Sigmoid colon (tissue), 6 donors: ENCODE measurements at regions not wholly inside any gene's neighbourhood (a gene's known extent, or its start where the extent isn't known, plus 50 kb on each side); places are given as distances from the start of the nearest gene placed in this dataset.
A peak's percentile ranks its signal among the peaks of the same experiment; 100 is the strongest.

Experiments used
- DNase-seq: peaks from one replicate; pipeline ENCODE4 v3.0.0-alpha.2; 2019
- H3K27ac ChIP-seq, 4 donors: fragments of 200-600 bp; sonication (generic); one replicate each; pipeline ENCODE4 v1.5.1; 2016 to 2019; ENCODE audit warnings: mild to moderate bottlenecking in 1 of 4
- H3K27me3 ChIP-seq, 3 donors: fragments of 200-600 bp; sonication (generic); one replicate each; pipeline ENCODE4 v1.5.1; 2019; ENCODE audit warnings: mild to moderate bottlenecking in 1 of 3
- H3K36me3 ChIP-seq, 4 donors: fragments of 200-600 bp; sonication (generic); one replicate each; pipeline ENCODE4 v1.5.1; 2016 to 2019
- H3K4me1 ChIP-seq, 4 donors: fragments of 200-600 bp; sonication (generic); one replicate each; pipeline ENCODE4 v1.5.1; 2017 to 2019
- H3K4me3 ChIP-seq, 4 donors: fragments of 200-600 bp; sonication (generic); one replicate each; pipeline ENCODE4 v1.5.1; 2017 to 2019; ENCODE audit warnings: mild to moderate bottlenecking in 2 of 4, moderate library complexity in 1 of 4
- H3K9me3 ChIP-seq, 4 donors: fragments of 200-600 bp in 3 of 4; sonication (generic) in 3 of 4; one replicate each; pipeline versions ENCODE4 v1.5.1 to v1.6.1; 2013 to 2019
- EP300 ChIP-seq, 4 donors: sonication (generic); formaldehyde crosslinking; IDR thresholded peaks; one replicate each; pipeline ENCODE4 v1.6.1; 2017; ENCODE audit warnings: antibody characterized with exemption in 4 of 4
- POLR2A ChIP-seq, 2 donors: fragments of 450-650 bp; IDR thresholded peaks; one replicate each; pipeline ENCODE4 v1.6.1; 2016; ENCODE audit warnings: antibody characterized with exemption in 2 of 2, mild to moderate bottlenecking in 2 of 2, moderate library complexity in 2 of 2
- POLR2AphosphoS5 ChIP-seq, 4 donors: sonication (generic); formaldehyde crosslinking; IDR thresholded peaks; one replicate each; pipeline ENCODE4 v1.6.1; 2017; ENCODE audit warnings: antibody characterized with exemption in 4 of 4
- WGBS, 2 donors: extraction: QIAGEN DNeasy Blood & Tissue Kit; methylation state at CpG; one replicate each; pipeline ENCODE4 v1.1.7; 2013; 5-methylcytosine and 5-hydroxymethylcytosine counted together
- intact Hi-C: fragments of 100-400 bp; cut with DNase I; formaldehyde crosslinking; loops from one replicate; pipeline ENCODE4 v1.15.1; 2023
- TF ChIP-seq, protein P1 (sequence below), 4 experiments: fragments of 450-650 bp in 3 of 4; fragments of 200-600 bp in 1 of 4; IDR thresholded peaks; one replicate each; pipeline ENCODE4 v1.5.1; 2016 to 2019; ENCODE audit warnings: antibody characterized with exemption in 4 of 4, mild to moderate bottlenecking in 3 of 4, moderate library complexity in 2 of 4
- donor health status: healthy with polysubstance abuse.
- donor health status: healthy.

DNA sequence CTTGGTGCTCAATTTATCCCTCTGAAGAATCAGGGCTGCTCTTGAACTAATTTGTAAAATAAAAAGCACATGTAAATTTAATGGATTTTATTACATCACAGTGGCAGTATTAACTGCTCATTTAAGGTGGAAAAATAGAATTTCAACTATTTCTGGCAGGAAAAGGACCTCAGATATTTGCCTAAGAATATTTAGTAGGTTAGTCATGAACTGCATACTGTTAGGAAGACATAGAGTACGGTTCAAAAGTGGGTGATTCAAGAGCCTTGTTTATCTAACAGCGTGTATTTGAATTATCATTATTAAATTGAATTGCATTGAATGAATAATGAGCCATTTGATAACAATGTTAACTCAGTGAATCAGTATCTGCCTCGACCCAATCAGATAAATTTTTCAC is 248.8 kb upstream of the PBX1 start:
- 69 to 75% methylated on average over 3 of the region's 3 CpGs for WGBS, 2 donors
- Histone ChIP-seq H3K27me3 (no peaks in the 10 kb centered on the region), H3K36me3 (no peaks in the 10 kb centered on the region), H3K9me3 (no peaks in the 10 kb centered on the region), H3K4me3 (no peak overlapping the region), H3K27ac (no peak overlapping the region), H3K4me1 (peaks cover 0 to 15% (median 0%) of the 10 kb centered on the region in 4 donors)
- intact Hi-C loops, result no loop called here
- DNase-seq, result no peak
- TF ChIP-seq POLR2A (IDR thresholded peaks at IDR 0.05), result no peak

GRCh38 chr1:164311377-164311776 is 247.6 kb upstream of the PBX1 start:
- WGBS, 2 donors, result 64 to 70% methylated on average over 5 of the region's 5 CpGs
- H3K27me3 ChIP-seq, result no peaks in the 10 kb centered on the region
- peaks cover 0 to 15% (median 0%) of the 10 kb centered on the region in 4 donors for H3K4me1 ChIP-seq
- no peaks in the 10 kb centered on the region for H3K36me3 ChIP-seq
- H3K9me3 ChIP-seq, result no peaks in the 10 kb centered on the region
- TF ChIP-seq POLR2A (IDR thresholded peaks at IDR 0.05) (no peak), POLR2AphosphoS5 (IDR thresholded peaks at IDR 0.05) (no peak), EP300 (IDR thresholded peaks at IDR 0.05) (no peak)
- TF ChIP-seq, protein P1, sequence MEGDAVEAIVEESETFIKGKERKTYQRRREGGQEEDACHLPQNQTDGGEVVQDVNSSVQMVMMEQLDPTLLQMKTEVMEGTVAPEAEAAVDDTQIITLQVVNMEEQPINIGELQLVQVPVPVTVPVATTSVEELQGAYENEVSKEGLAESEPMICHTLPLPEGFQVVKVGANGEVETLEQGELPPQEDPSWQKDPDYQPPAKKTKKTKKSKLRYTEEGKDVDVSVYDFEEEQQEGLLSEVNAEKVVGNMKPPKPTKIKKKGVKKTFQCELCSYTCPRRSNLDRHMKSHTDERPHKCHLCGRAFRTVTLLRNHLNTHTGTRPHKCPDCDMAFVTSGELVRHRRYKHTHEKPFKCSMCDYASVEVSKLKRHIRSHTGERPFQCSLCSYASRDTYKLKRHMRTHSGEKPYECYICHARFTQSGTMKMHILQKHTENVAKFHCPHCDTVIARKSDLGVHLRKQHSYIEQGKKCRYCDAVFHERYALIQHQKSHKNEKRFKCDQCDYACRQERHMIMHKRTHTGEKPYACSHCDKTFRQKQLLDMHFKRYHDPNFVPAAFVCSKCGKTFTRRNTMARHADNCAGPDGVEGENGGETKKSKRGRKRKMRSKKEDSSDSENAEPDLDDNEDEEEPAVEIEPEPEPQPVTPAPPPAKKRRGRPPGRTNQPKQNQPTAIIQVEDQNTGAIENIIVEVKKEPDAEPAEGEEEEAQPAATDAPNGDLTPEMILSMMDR (IDR thresholded peaks at IDR 0.05), result no peak
- no peak for DNase-seq
- intact Hi-C loops, result no loop called here
- H3K27ac ChIP-seq, result no peak overlapping the region
- H3K4me3 ChIP-seq, result no peak overlapping the region

GRCh38 chr1:164320790-164321731 is 237.9 kb upstream of the PBX1 start:
- DNase-seq, result peak; percentile 65
- Histone ChIP-seq H3K4me3 (peak overlapping the region; percentile 22 to 57 (median 44)), H3K27ac (peak overlapping the region; percentile 51 to 68 (median 62)), H3K9me3 (no peaks in the 10 kb centered on the region), H3K4me1 (peaks cover 0 to 11% (median 6%) of the 10 kb centered on the region in 4 donors), H3K27me3 (no peaks in the 10 kb centered on the region), H3K36me3 (no peaks in the 10 kb centered on the region)
- intact Hi-C loops, result no loop called here
- TF ChIP-seq, protein P1 (IDR thresholded peaks at IDR 0.05), result no peak
- TF ChIP-seq EP300 (IDR thresholded peaks at IDR 0.05) (no peak), POLR2AphosphoS5 (IDR thresholded peaks at IDR 0.05) (no peak), POLR2A (IDR thresholded peaks at IDR 0.05) (no peak)
- 7 to 8% methylated on average over 56 of the region's 56 CpGs for WGBS, 2 donors

DNA sequence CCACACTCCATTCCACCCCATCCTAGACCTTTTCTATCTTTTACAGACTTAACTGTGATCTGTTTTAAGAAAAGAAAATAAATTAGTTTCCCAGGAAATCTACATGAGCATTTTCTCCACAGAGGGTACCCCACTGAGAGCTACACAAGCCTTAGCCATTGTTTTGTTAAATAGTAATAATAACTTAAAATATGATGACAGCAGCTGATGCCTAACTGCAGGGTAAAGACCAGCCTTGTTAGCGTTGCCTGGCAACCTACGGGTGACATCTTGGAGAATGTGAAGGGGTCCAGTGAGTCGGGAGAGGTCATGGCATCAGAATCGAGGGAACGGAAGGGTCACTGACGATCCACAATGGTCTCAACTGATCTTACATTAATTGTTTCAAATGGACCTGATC is 233.2 kb upstream of the PBX1 start:
- WGBS, 2 donors, result 94% methylated on average over 6 of the region's 6 CpGs
- TF ChIP-seq, protein P1 (IDR thresholded peaks at IDR 0.05), result no peak
- TF ChIP-seq POLR2AphosphoS5 (IDR thresholded peaks at IDR 0.05) (no peak), EP300 (IDR thresholded peaks at IDR 0.05) (no peak), POLR2A (IDR thresholded peaks at IDR 0.05) (no peak)

GRCh38 chr1:164333387-164333786 is 225.6 kb upstream of the PBX1 start:
- no peaks in the 10 kb centered on the region for H3K36me3 ChIP-seq
- intact Hi-C loops, result no loop called here
- no peaks in the 10 kb centered on the region for H3K27me3 ChIP-seq
- no peak for DNase-seq
- TF ChIP-seq, protein P1 (IDR thresholded peaks at IDR 0.05), result no peak
- TF ChIP-seq POLR2AphosphoS5 (IDR thresholded peaks at IDR 0.05) (no peak), EP300 (IDR thresholded peaks at IDR 0.05) (no peak), POLR2A (IDR thresholded peaks at IDR 0.05) (no peak)
- H3K9me3 ChIP-seq, result no peaks in the 10 kb centered on the region
- H3K4me1 ChIP-seq, result peaks cover 0 to 10% (median 4%) of the 10 kb centered on the region in 4 donors
- 90 to 92% methylated on average over 5 of the region's 5 CpGs for WGBS, 2 donors
- no peak overlapping the region for H3K27ac ChIP-seq
- no peak overlapping the region for H3K4me3 ChIP-seq

More for the DNA sequence above, 233.2 kb upstream of the PBX1 start:
- DNase-seq, result no peak
- H3K4me3 ChIP-seq, result no peak overlapping the region
- no peaks in the 10 kb centered on the region for H3K27me3 ChIP-seq
- no peaks in the 10 kb centered on the region for H3K9me3 ChIP-seq
- no peaks in the 10 kb centered on the region for H3K36me3 ChIP-seq
- intact Hi-C loops, result no loop called here
- no peak overlapping the region for H3K27ac ChIP-seq
- peaks cover 0 to 7% (median under 1%) of the 10 kb centered on the region in 4 donors for H3K4me1 ChIP-seq
